AG04449 (cell line): ENCODE measurements at regions not wholly inside any gene's neighbourhood (a gene's known extent, or its start where the extent isn't known, plus 50 kb on each side); places are given as distances from the start of the nearest gene placed in this dataset.

Source experiments
- CTCF ChIA-PET: fragments of 350-600 bp; formaldehyde crosslinking; extraction: SDS; loops from one replicate; lab custom pipeline; 2021; ENCODE audit warnings: antibody characterized with exemption; lab: Yijun Ruan, JAX
- POLR2A ChIA-PET: fragments of 400-600, 350-600 bp; formaldehyde crosslinking; extraction: SDS; loops from one replicate; lab custom pipeline; 2020; ENCODE audit warnings: antibody characterized with exemption, inconsistent platforms; lab: Yijun Ruan, JAX
- DNase-seq: peaks from one replicate; pipeline ENCODE4 v3.0.0-alpha.2; 2010; ENCODE audit warnings: low read depth, low spot score
- H3K4me3 ChIP-seq: 2 replicates; pipeline ENCODE4 v1.5.1; 2011; ENCODE audit warnings: low read depth, mild to moderate bottlenecking, control low read depth, low read length
- TF ChIP-seq, protein P1 (sequence below): IDR thresholded peaks from one replicate; pipeline ENCODE4 v1.5.1; 2011; ENCODE audit warnings: mild to moderate bottlenecking, moderate library complexity, low read length, control low read depth, inconsistent platforms; ENCODE audit not compliant: insufficient read depth; ENCODE audit errors: missing control alignments

GRCh38 chr15:39022532-39023305, 458.1 kb upstream of the RASGRP1 start:
- ChIA-PET POLR2A (no interaction called here), CTCF (interaction anchor here (1.4 kb wide), 1 partner anchor 323 kb away, joined by 3 read pairs; no protein-coding TSS in a partner anchor)
- H3K4me3 ChIP-seq, result no peak overlapping the region
- DNase-seq, result no peak
- TF ChIP-seq, protein P1, sequence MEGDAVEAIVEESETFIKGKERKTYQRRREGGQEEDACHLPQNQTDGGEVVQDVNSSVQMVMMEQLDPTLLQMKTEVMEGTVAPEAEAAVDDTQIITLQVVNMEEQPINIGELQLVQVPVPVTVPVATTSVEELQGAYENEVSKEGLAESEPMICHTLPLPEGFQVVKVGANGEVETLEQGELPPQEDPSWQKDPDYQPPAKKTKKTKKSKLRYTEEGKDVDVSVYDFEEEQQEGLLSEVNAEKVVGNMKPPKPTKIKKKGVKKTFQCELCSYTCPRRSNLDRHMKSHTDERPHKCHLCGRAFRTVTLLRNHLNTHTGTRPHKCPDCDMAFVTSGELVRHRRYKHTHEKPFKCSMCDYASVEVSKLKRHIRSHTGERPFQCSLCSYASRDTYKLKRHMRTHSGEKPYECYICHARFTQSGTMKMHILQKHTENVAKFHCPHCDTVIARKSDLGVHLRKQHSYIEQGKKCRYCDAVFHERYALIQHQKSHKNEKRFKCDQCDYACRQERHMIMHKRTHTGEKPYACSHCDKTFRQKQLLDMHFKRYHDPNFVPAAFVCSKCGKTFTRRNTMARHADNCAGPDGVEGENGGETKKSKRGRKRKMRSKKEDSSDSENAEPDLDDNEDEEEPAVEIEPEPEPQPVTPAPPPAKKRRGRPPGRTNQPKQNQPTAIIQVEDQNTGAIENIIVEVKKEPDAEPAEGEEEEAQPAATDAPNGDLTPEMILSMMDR, result no peak

GRCh38 chr15:39025321-39025720, 460.7 kb upstream of the RASGRP1 start:
- CTCF ChIA-PET, result interaction anchor here (1.4 kb wide), 1 partner anchor 31 kb away, joined by 3 read pairs; no protein-coding TSS in a partner anchor
- no peak overlapping the region for H3K4me3 ChIP-seq
- POLR2A ChIA-PET, result no interaction called here
- TF ChIP-seq, protein P1, result no peak
- peak; percentile 28 for DNase-seq

GRCh38 chr15:39025881-39026280, 461.3 kb upstream of the RASGRP1 start:
- CTCF ChIA-PET, result interaction anchor here (1.0 kb wide), 1 partner anchor 335 kb away, joined by 4 read pairs; no protein-coding TSS in a partner anchor
- H3K4me3 ChIP-seq, result no peak overlapping the region
- TF ChIP-seq, protein P1, result no peak
- no peak for DNase-seq
- POLR2A ChIA-PET, result no interaction called here

- TF ChIP-seq, protein P1, result no peak
- no peak for DNase-seq
- ChIA-PET POLR2A (no interaction called here), CTCF (interaction anchor here (0.7 kb wide), 2 partner anchors 8 to 12 kb away, joined by 3 read pairs; no protein-coding TSS in a partner anchor)
- no peak overlapping the region for H3K4me3 ChIP-seq
These were observed 463.5 kb upstream of the RASGRP1 start for GRCh38 chr15:39028069-39028468.

DNA sequence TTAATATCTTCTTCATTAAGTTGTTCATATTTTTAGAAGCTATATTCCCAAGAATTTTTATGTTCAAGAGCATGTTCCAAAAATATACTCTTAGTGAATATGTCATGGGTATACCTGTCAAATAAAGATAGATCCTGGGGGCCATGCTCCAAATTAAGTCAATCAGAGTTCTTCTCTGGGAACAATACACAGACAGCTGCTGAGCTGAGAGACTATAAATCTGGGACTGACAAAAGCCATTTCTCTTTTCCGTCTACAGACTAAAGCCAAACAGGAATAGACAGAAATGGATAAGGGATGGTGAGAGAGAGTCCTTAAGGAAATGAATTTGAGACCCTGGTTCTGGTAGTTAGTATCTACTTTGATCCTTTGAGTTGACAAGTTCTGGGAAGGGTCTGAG, 465.1 kb upstream of the RASGRP1 start:
- TF ChIP-seq, protein P1, result no peak
- ChIA-PET CTCF (interaction anchor here (1.2 to 1.8 kb wide), 2 partner anchors 9 to 15 kb away, joined by 4 to 6 read pairs; no protein-coding TSS in a partner anchor), POLR2A (no interaction called here)
- no peak overlapping the region for H3K4me3 ChIP-seq
- DNase-seq, result no peak
